HG03039 (cell line): ENCODE measurements at regions not wholly inside any gene's neighbourhood (a gene's known extent, or its start where the extent isn't known, plus 50 kb on each side); places are given as distances from the start of the nearest gene placed in this dataset.
"Not testable (repeated sequence)": the region's sequence is repeated elsewhere in the genome, so short reads cannot be mapped to it uniquely, and the experiment has no call there.

Experiments
- ATAC-seq: cut with Tn5 transposase; IDR thresholded peaks from one replicate; pipeline ENCODE4 v1.9.1; 2021; ENCODE audit warnings: mild to moderate bottlenecking, moderate library complexity; ENCODE audit not compliant: unreplicated experiment

- ATAC-seq, result no peak
These were observed 57.6 kb upstream of the USP6NL start for GRCh38 chr10:11668847-11669610.

GRCh38 chr10:11667756-11668155, 56.3 kb upstream of the USP6NL start:
- no peak for ATAC-seq

GRCh38 chr10:11663763-11664555, 52.5 kb upstream of the USP6NL start:
- ATAC-seq, result peak; percentile 72

- ATAC-seq, result not testable (repeated sequence)
These were observed 51.7 kb upstream of the USP6NL start for GRCh38 chr10:11663126-11663515.

- no peak for ATAC-seq
These were observed 50.0 kb upstream of the USP6NL start for GRCh38 chr10:11661441-11661840.
